OCI-M2 (cell line): ENCODE measurements at regions not wholly inside any gene's neighbourhood (a gene's known extent, or its start where the extent isn't known, plus 50 kb on each side); places are given as distances from the start of the nearest gene placed in this dataset.

Experiments used
- DNase-seq: peaks from one replicate; lab custom pipeline; 2025; ENCODE audit not compliant: unreplicated experiment; lab: John Stamatoyannopoulos, UW

GRCh38 chr17:77772461-77772897 is 186.0 kb upstream of the TNRC6C start:
- no peak for DNase-seq

- no peak for DNase-seq
These were observed 185.6 kb upstream of the TNRC6C start for GRCh38 chr17:77772899-77773358.

- no peak for DNase-seq
These were observed 184.3 kb upstream of the TNRC6C start for GRCh38 chr17:77774182-77774581.

- DNase-seq, result no peak
These were observed 179.6 kb upstream of the TNRC6C start for GRCh38 chr17:77778636-77779489.

GRCh38 chr17:77779711-77780539 is 178.6 kb upstream of the TNRC6C start:
- no peak for DNase-seq

GRCh38 chr17:77781536-77781935 is 177.0 kb upstream of the TNRC6C start:
- DNase-seq, result no peak

GRCh38 chr17:77782201-77782600 is 176.3 kb upstream of the TNRC6C start:
- no peak for DNase-seq

- no peak for DNase-seq
These were observed 175.9 kb upstream of the TNRC6C start for GRCh38 chr17:77782611-77783010.

- no peak for DNase-seq
These were observed 174.3 kb upstream of the TNRC6C start for GRCh38 chr17:77783991-77784820.

GRCh38 chr17:77785312-77785905 is 173.1 kb upstream of the TNRC6C start:
- DNase-seq, result no peak

GRCh38 chr17:77786090-77786489 is 172.4 kb upstream of the TNRC6C start:
- no peak for DNase-seq

GRCh38 chr17:77786740-77787505 is 171.6 kb upstream of the TNRC6C start:
- DNase-seq, result no peak

GRCh38 chr17:77790143-77790829 is 168.2 kb upstream of the TNRC6C start:
- no peak for DNase-seq

- DNase-seq, result no peak
These were observed 165.9 kb upstream of the TNRC6C start for GRCh38 chr17:77792626-77793025.

GRCh38 chr17:77793146-77793970 is 165.1 kb upstream of the TNRC6C start:
- DNase-seq, result no peak

- no peak for DNase-seq
These were observed 164.6 kb upstream of the TNRC6C start for GRCh38 chr17:77793971-77794235.

GRCh38 chr17:77794846-77795245 is 163.7 kb upstream of the TNRC6C start:
- no peak for DNase-seq

- DNase-seq, result no peak
These were observed 162.8 kb upstream of the TNRC6C start for GRCh38 chr17:77795685-77796084.
